ENCODE measurements at regions not wholly inside any gene's neighbourhood (a gene's known extent, or its start where the extent isn't known, plus 50 kb on each side); places are given as distances from the start of the nearest gene placed in this dataset.

DNA sequence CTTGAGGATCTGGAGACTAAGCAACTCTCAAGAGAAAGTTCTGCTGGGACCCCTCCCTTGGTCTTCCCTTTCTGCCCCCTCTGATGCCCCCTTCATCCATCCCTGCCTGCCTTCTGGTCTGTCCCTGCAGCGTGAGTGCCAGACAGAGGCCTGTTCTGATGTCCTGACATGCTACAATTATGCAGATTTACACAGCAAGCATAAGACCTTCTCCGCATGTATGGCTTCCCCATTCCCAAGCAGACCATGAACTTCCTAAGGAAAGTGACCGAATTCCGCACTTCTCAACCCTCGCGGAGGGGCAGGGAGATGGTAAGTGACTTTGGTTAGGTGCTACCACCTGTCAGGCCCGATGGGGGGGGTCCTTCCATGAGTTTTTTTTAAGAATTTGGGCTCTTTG lies 150.1 kb upstream of the SDK2 start:
- DNase-seq (ENCODE audit: low spot score) (no peak), ATAC-seq (ENCODE audit: low FRiP score) (no peak)
- no peak for TF ChIP-seq CTCF (IDR thresholded peaks at IDR 0.05)

- TF ChIP-seq CTCF (IDR thresholded peaks at IDR 0.05), result no peak
- no peak for DNase-seq (ENCODE audit: low spot score)
- no peak for ATAC-seq (ENCODE audit: low FRiP score)
These were observed 151.5 kb upstream of the SDK2 start for GRCh38 chr17:73795730-73796129.

GRCh38 chr17:73797594-73798110 lies 153.4 kb upstream of the SDK2 start:
- no peak for TF ChIP-seq CTCF (IDR thresholded peaks at IDR 0.05)
- DNase-seq (ENCODE audit: low spot score) (no peak), ATAC-seq (ENCODE audit: low FRiP score) (no peak)

DNA sequence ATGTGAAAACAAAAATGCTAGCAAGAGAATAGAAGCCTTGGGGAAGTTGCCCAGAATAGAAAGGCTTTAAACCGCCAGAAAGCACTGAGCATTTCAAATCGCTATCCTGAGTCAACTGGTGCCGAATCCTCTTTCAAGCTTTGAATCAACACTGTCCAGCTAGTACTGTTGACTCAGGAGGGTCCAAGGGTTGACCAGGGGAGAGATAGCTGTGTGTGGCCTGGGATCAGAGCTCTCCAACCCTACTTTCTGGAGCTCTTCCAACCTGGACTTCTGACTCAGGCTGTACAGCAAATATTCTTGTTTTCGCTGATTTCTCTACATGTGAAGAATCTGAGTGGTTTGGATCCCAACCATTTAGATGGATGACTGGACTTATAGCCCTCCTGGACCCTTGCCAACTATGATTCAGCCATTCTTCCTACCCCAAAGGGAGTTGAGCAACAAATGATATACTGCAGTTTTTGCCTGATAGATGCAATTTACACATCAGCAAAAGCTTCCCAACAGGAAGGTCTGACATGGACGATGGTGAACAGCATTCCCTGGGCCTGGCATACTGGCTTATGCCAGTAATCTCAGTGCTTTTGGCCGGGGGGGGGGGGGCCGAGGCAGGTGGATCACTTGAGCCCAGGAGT lies 154.0 kb upstream of the SDK2 start:
- no peak for TF ChIP-seq CTCF (IDR thresholded peaks at IDR 0.05)
- no peak for DNase-seq (ENCODE audit: low spot score)
- ATAC-seq (ENCODE audit: low FRiP score), result peak; percentile 89

GRCh38 chr17:73799096-73799495 lies 154.9 kb upstream of the SDK2 start:
- TF ChIP-seq CTCF (IDR thresholded peaks at IDR 0.05), result no peak
- no peak for ATAC-seq (ENCODE audit: low FRiP score)

DNA sequence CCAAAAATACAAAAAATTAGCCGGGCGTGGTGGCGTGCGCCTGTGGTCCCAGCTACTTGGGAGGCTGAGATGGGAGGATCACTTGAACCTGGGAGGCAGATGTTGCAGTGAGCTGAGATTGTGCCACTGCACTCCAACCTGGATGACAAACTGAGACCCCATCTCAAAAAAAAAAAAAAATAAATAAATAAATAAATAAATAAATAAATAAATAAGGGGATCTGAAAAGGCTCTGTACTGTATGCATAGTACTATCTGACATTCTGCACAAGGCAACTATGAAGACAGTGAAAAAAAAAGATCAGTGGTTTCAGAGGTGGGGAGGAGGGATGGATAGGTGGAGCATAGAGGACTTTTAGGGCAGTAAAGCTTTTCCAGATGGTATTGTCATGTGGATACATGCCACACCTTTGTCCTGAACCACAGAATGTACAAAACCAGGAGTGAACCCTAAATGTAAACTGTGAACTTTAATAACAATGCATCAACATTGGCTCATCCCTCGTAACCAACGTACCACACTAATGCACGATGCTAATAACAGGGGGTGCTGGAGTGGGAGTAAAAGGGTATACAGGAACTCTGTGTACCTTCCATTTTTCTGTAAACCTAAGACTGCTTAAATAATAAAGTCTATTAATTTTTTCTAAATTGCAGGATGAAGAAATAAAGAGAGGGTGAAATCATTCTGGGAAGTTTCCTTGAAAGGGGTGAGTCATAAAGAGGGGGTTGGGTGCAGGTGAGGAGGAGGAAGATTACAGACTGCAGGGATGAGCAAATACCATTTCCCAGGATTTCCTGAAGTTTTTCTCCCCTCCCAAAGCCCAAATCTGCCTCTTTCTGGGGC lies 155.8 kb upstream of the SDK2 start:
- DNase-seq (ENCODE audit: low spot score), result no peak
- TF ChIP-seq CTCF (IDR thresholded peaks at IDR 0.05), result no peak
- ATAC-seq (ENCODE audit: low FRiP score), result peak; percentile 55

More at GRCh38 chr17:73799096-73799495, 154.9 kb upstream of the SDK2 start:
- no peak for DNase-seq (ENCODE audit: low spot score)

Data from omental fat pad (tissue), 3 donors.